Stomach smooth muscle (tissue), 2 donors: ENCODE measurements at regions not wholly inside any gene's neighbourhood (a gene's known extent, or its start where the extent isn't known, plus 50 kb on each side); places are given as distances from the start of the nearest gene placed in this dataset.
"Not testable (repeated sequence)": the region's sequence is repeated elsewhere in the genome, so short reads cannot be mapped to it uniquely, and the experiment has no call there.

ENCODE experiments used
- H3K27ac ChIP-seq: one replicate; pipeline ENCODE4 v1.7.0; 2013; ENCODE audit warnings: mild to moderate bottlenecking, low read length, inconsistent platforms
- H3K27me3 ChIP-seq, 2 donors: one replicate each; pipeline ENCODE4 v1.7.0; 2013; ENCODE audit warnings: low read length in 2 of 2; ENCODE audit not compliant: insufficient read depth in 2 of 2, control insufficient read depth in 1 of 2
- H3K36me3 ChIP-seq, 2 donors: one replicate each; pipeline ENCODE4 v1.7.0; 2013; ENCODE audit warnings: low read length in 2 of 2; ENCODE audit not compliant: control insufficient read depth in 2 of 2, insufficient read depth in 2 of 2
- H3K4me1 ChIP-seq: one replicate; pipeline ENCODE4 v1.7.0; 2013; ENCODE audit warnings: low read length; ENCODE audit not compliant: control insufficient read depth, insufficient read depth
- H3K4me3 ChIP-seq, 2 donors: one replicate each; pipeline ENCODE4 v1.7.0; 2013; ENCODE audit warnings: low read length in 2 of 2
- H3K9ac ChIP-seq, 2 donors: one replicate each; pipeline ENCODE4 v1.7.0; 2013; ENCODE audit warnings: low read length in 2 of 2, mild to moderate bottlenecking in 1 of 2
- H3K9me3 ChIP-seq, 2 donors: one replicate each; pipeline ENCODE4 v1.7.0; 2013; ENCODE audit warnings: low read length in 2 of 2; ENCODE audit not compliant: control insufficient read depth in 2 of 2
- donor health status: healthy.
- donor health status: Pancreatic carcinoma.

DNA sequence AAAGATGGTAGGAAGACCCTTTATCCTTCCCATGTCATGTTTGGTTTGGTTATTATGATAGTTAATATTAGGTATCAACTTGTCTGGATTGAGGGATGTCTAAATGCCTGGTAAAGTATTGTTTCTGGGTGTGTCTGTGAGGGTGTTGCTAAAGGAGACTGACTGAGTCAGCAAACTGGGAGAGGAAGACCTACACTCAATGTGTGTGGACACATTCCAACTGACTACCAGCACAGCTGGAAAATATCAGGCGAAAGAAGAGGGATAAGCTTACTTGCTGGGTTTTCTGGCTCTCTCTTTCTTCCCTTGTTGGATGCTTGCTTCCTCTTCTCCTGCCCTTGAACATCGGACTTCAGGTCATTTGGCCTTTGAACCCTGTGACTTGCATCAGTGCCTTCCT, 1227.6 kb upstream of the EPHA6 start:
- no peaks in the 10 kb centered on the region for H3K36me3 ChIP-seq
- H3K4me3 ChIP-seq: no peak overlapping the region
- no peak overlapping the region for H3K9ac ChIP-seq
- H3K4me1 ChIP-seq: no peaks in the 10 kb centered on the region
- H3K27me3 ChIP-seq: no peaks in the 10 kb centered on the region
- no peaks in the 10 kb centered on the region for H3K9me3 ChIP-seq
- H3K27ac ChIP-seq: no peak overlapping the region

GRCh38 chr3:95587641-95588040, 1226.8 kb upstream of the EPHA6 start:
- H3K4me3 ChIP-seq, H3K27me3 ChIP-seq, H3K27ac ChIP-seq, H3K9me3 ChIP-seq, H3K9ac ChIP-seq, H3K36me3 ChIP-seq, H3K4me1 ChIP-seq: not testable (repeated sequence)

DNA sequence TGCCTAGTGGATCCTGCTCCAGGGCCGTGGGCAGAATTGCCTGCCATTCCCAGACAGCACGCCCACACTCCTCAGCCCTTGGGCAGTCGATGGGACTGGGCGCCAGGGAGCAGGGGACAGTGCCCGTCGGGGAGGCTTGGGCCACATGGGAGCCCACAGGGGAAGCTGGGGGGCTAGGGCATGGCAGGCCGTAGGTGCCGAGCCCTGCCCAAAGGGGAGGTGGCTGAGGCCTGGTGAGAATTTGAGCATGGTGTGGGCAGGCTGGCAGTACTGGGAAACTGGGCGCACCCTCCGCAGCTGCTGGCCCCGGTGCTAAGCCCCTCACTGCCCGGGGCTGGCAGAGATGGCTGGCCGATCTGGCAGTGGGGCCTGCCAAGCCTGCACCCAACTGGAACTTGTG, 1225.9 kb upstream of the EPHA6 start:
- Histone ChIP-seq H3K4me1 (no peaks in the 10 kb centered on the region), H3K9ac (no peak overlapping the region), H3K9me3 (no peaks in the 10 kb centered on the region), H3K27me3 (no peaks in the 10 kb centered on the region), H3K36me3 (no peaks in the 10 kb centered on the region), H3K27ac (no peak overlapping the region), H3K4me3 (no peak overlapping the region)

DNA sequence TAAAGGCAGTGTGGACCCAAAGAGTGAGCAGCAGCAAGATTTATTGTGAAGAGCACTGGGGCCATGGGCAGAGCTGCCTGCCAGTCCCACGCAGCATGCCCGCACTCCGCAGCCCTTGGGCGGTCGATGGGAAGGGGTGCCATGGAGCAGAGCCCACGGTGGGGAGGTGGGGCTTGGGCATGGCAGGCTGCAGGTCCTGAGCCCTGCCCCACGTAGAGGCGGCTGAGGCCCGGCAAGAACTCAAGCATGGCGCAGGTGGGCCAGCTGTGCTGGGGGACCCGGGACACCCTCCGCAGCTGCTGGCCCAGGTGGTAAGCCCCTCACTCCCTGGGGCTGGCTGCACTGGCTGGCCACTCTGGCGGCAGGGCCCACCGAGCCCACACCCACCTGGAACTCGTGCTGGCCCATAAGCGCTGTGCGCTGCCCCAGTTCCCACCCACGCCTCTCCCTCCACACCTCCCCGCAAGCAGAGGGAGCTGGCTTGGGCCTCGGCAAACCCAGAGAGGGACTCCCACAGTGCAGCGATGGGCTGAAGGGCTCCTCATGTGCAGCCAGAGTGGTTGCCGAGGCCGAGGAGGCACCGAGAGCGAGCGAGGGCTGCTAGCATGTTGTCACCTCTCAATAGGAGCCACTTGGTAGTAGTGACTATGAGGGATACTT, 1218.8 kb upstream of the EPHA6 start:
- H3K27me3 ChIP-seq: no peaks in the 10 kb centered on the region
- H3K27ac ChIP-seq: no peak overlapping the region
- H3K9ac ChIP-seq: no peak overlapping the region
- peaks cover 0 to 3% of the 10 kb centered on the region in 2 donors for H3K9me3 ChIP-seq
- H3K4me1 ChIP-seq: no peaks in the 10 kb centered on the region
- no peaks in the 10 kb centered on the region for H3K36me3 ChIP-seq
- H3K4me3 ChIP-seq: no peak overlapping the region

GRCh38 chr3:95607926-95608325, 1206.5 kb upstream of the EPHA6 start:
- no peak overlapping the region for H3K4me3 ChIP-seq

GRCh38 chr3:95609411-95609810, 1205.0 kb upstream of the EPHA6 start:
- no peaks in the 10 kb centered on the region for H3K36me3 ChIP-seq
- H3K27me3 ChIP-seq: no peaks in the 10 kb centered on the region
- H3K9ac ChIP-seq: no peak overlapping the region
- no peak overlapping the region for H3K4me3 ChIP-seq
- no peak overlapping the region for H3K27ac ChIP-seq
- H3K4me1 ChIP-seq: no peaks in the 10 kb centered on the region
- peaks cover 0 to 10% of the 10 kb centered on the region in 2 donors for H3K9me3 ChIP-seq

More at GRCh38 chr3:95607926-95608325, 1206.5 kb upstream of the EPHA6 start:
- H3K27me3 ChIP-seq: no peaks in the 10 kb centered on the region
- no peak overlapping the region for H3K9ac ChIP-seq
- no peak overlapping the region for H3K27ac ChIP-seq
- peaks cover 0 to 10% of the 10 kb centered on the region in 2 donors for H3K9me3 ChIP-seq
- H3K4me1 ChIP-seq: no peaks in the 10 kb centered on the region
- H3K36me3 ChIP-seq: no peaks in the 10 kb centered on the region

GRCh38 chr3:95612611-95613010, 1201.8 kb upstream of the EPHA6 start:
- Histone ChIP-seq H3K27ac (no peak overlapping the region), H3K36me3 (no peaks in the 10 kb centered on the region), H3K27me3 (no peaks in the 10 kb centered on the region), H3K4me1 (no peaks in the 10 kb centered on the region), H3K4me3 (no peak overlapping the region), H3K9ac (no peak overlapping the region), H3K9me3 (no peaks in the 10 kb centered on the region)

- no peaks in the 10 kb centered on the region for H3K36me3 ChIP-seq
- no peaks in the 10 kb centered on the region for H3K27me3 ChIP-seq
- H3K4me1 ChIP-seq: no peaks in the 10 kb centered on the region
- no peaks in the 10 kb centered on the region for H3K9me3 ChIP-seq
- H3K9ac ChIP-seq: no peak overlapping the region
- H3K4me3 ChIP-seq: no peak overlapping the region
- H3K27ac ChIP-seq: no peak overlapping the region
Measured at GRCh38 chr3:95613993-95614392, 1200.4 kb upstream of the EPHA6 start.

DNA sequence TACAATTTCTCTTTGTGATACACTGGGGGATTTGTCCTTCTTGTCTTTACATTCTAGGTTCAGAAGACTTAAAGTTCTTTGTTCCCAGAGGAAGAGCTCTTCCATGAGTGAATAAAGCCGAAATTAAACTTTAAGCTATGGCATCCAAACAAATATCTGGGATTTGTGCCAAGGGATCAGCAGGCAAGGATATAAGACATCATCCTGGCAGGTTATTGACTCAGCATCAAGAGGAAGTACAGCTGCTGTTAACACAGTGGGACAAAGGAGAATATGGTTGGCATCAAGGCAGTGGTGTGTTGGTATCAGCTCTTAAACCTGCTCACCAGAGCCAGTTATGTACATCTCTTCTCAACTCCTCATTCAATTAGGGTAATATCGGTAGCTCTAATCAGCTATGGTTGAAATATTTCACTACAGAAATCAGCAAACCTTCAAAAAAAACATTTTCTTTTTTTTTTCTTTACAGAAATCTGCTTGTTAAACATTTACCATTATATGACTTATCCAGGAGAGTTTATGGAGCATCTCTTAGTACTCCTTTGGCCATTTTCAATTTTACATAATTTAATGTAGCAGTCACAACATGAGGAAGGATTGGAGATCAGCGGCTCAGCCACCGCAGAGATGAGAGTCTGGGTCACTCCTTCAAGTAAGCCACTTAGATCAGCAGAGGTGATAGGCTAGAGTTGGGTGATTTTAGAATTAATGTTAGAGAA, 1198.6 kb upstream of the EPHA6 start:
- no peaks in the 10 kb centered on the region for H3K4me1 ChIP-seq
- H3K27ac ChIP-seq: no peak overlapping the region
- H3K9me3 ChIP-seq: no peaks in the 10 kb centered on the region

DNA sequence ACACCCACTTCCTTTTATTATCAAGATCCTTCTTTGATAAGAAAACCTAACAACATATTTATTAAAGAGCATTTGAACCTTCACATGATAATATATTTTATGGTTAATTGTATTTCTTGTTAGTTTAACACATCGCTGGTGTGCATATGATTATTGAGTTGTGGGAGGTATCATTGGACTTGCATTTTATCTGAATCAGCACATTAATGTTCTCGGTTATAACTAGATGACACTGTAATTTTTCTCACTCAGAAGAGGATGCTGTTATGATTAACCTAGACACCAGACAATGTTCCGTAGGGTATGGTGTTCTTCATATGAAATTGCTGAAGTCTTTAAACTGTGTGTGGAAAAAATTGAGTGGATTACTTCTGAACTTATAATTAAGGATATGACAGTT, 1188.3 kb upstream of the EPHA6 start:
- no peak overlapping the region for H3K9ac ChIP-seq
- no peak overlapping the region for H3K4me3 ChIP-seq
- H3K27me3 ChIP-seq: no peaks in the 10 kb centered on the region
- no peak overlapping the region for H3K27ac ChIP-seq
- H3K4me1 ChIP-seq: no peaks in the 10 kb centered on the region
- H3K9me3 ChIP-seq: no peaks in the 10 kb centered on the region
- no peaks in the 10 kb centered on the region for H3K36me3 ChIP-seq

More for the DNA sequence above, 1198.6 kb upstream of the EPHA6 start:
- H3K27me3 ChIP-seq: no peaks in the 10 kb centered on the region
- no peak overlapping the region for H3K4me3 ChIP-seq
- H3K9ac ChIP-seq: no peak overlapping the region
- H3K36me3 ChIP-seq: no peaks in the 10 kb centered on the region

DNA sequence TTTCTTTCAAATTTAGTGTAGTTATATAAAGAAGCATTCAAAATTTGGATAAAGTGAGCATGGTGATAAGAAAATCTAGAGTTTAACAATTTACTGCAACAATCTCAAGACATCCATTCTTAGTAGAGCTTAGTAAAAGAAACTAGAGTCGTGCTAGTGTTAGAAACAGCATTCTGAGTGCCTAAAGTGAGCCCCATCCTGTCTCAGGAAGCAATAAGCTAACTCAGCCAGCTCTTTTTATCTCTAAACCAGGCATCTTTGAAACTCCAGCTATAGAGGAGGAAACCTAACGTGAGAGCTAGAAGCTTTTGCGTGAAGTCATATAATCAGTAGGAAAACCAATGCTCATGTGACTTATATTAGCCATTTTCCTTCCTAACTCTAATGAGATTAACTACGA, 1187.1 kb upstream of the EPHA6 start:
- H3K36me3 ChIP-seq: no peaks in the 10 kb centered on the region
- H3K9ac ChIP-seq: no peak overlapping the region
- no peak overlapping the region for H3K4me3 ChIP-seq
- no peak overlapping the region for H3K27ac ChIP-seq
- no peaks in the 10 kb centered on the region for H3K9me3 ChIP-seq
- H3K27me3 ChIP-seq: no peaks in the 10 kb centered on the region
- no peaks in the 10 kb centered on the region for H3K4me1 ChIP-seq
